Gastrocnemius medialis (tissue), 4 donors: ENCODE measurements at regions not wholly inside any gene's neighbourhood (a gene's known extent, or its start where the extent isn't known, plus 50 kb on each side); places are given as distances from the start of the nearest gene placed in this dataset.

ENCODE experiments used
- ATAC-seq, 2 donors: fragments of 150-250 bp; one replicate each; pipeline ENCODE4 v1.9.1; 2016
- DNase-seq, 2 donors: peaks; one replicate each; pipeline ENCODE4 v3.0.0-alpha.2; 2019
- H3K27ac ChIP-seq, 4 donors: fragments of 200-600 bp; sonication (generic); 1 replicate in 1 of 4; 2 replicates in 3 of 4; pipeline ENCODE4 v1.5.1; 2016 to 2018; ENCODE audit warnings: mild to moderate bottlenecking in 2 of 4, moderate library complexity in 1 of 4
- H3K27me3 ChIP-seq, 3 donors: fragments of 200-600 bp; sonication (generic) in 2 of 3; 1 replicate in 1 of 3; 2 replicates in 2 of 3; pipeline versions ENCODE4 v1.5.1 to v1.6.0; 2016 to 2019; ENCODE audit warnings: mild to moderate bottlenecking in 1 of 3, moderate library complexity in 1 of 3
- H3K36me3 ChIP-seq, 2 donors: fragments of 200-600 bp; sonication (generic) in 1 of 2; one replicate each; pipeline ENCODE4 v1.5.1; 2017 to 2018
- H3K4me1 ChIP-seq, 2 donors: fragments of 200-600 bp; sonication (generic) in 1 of 2; one replicate each; pipeline ENCODE4 v1.5.1; 2016 to 2017; ENCODE audit warnings: mild to moderate bottlenecking in 2 of 2
- H3K4me3 ChIP-seq, 4 donors: fragments of 200-600 bp; sonication (generic) in 3 of 4; 1 replicate in 1 of 4; 2 replicates in 3 of 4; pipeline ENCODE4 v1.5.1; 2016 to 2019; ENCODE audit warnings: mild to moderate bottlenecking in 2 of 4
- H3K9me3 ChIP-seq, 3 donors: fragments of 200-600 bp; sonication (generic) in 2 of 3; 1 replicate in 1 of 3; 2 replicates in 2 of 3; pipeline ENCODE4 v1.5.1; 2016 to 2019
- CTCF ChIP-seq, 5 experiments: fragments of 450-650 bp in 3 of 5; fragments of 200-600 bp in 2 of 5; sonication (generic) in 2 of 5; IDR thresholded peaks in 4 of 5; conservative IDR thresholded peaks in 1 of 5; 1 replicate in 4 of 5; 2 replicates in 1 of 5; pipeline ENCODE4 v1.5.1; 2016 to 2019; ENCODE audit warnings: antibody characterized with exemption in 5 of 5, mild to moderate bottlenecking in 3 of 5, moderate library complexity in 3 of 5
- POLR2A ChIP-seq, 2 donors: fragments of 450-650 bp; IDR thresholded peaks; one replicate each; pipeline ENCODE4 v1.6.1; 2017; ENCODE audit warnings: antibody characterized with exemption in 2 of 2, mild to moderate bottlenecking in 2 of 2, moderate library complexity in 2 of 2
- in situ Hi-C, 4 donors: fragments of 200-750 bp; cut with MboI; loops; one replicate each; pipeline versions ENCODE4 v1.15.0 to v1.8.0; 2017; ENCODE audit warnings: low sequenced_read_pairs in 4 of 4
- intact Hi-C: fragments of 100-400 bp; cut with DNase I; formaldehyde crosslinking; loops from one replicate; pipeline ENCODE4 v1.15.1; 2023; ENCODE audit warnings: low total_unique reads

GRCh38 chrX:5774446-5774845, 454.2 kb downstream of the NLGN4X start:
- no peak for ATAC-seq
- intact Hi-C loops = no loop called here
- H3K27me3 ChIP-seq = no peaks in the 10 kb centered on the region
- in situ Hi-C loops = no loop called here
- no peak for DNase-seq
- H3K9me3 ChIP-seq = no peaks in the 10 kb centered on the region
- no peak overlapping the region for H3K27ac ChIP-seq
- no peaks in the 10 kb centered on the region for H3K36me3 ChIP-seq
- no peak overlapping the region for H3K4me3 ChIP-seq
- TF ChIP-seq POLR2A (IDR thresholded peaks at IDR 0.05) (no peak), CTCF (IDR thresholded peaks at IDR 0.05 in 4 of 5, conservative IDR thresholded peaks at IDR 0.05 in 1 of 5) (no peak)
- H3K4me1 ChIP-seq = no peaks in the 10 kb centered on the region

- Histone ChIP-seq H3K27ac (no peak overlapping the region), H3K27me3 (no peaks in the 10 kb centered on the region), H3K36me3 (no peaks in the 10 kb centered on the region), H3K4me1 (no peaks in the 10 kb centered on the region), H3K9me3 (no peaks in the 10 kb centered on the region), H3K4me3 (no peak overlapping the region)
- ATAC-seq (no peak), DNase-seq (no peak)
- in situ Hi-C loops = no loop called here
- intact Hi-C loops = no loop called here
- TF ChIP-seq CTCF (IDR thresholded peaks at IDR 0.05 in 4 of 5, conservative IDR thresholded peaks at IDR 0.05 in 1 of 5) = no peak
- TF ChIP-seq POLR2A (IDR thresholded peaks at IDR 0.05) = no peak
These were observed 457.2 kb downstream of the NLGN4X start for GRCh38 chrX:5771441-5771840.

- ATAC-seq = no peak
These were observed 472.1 kb downstream of the NLGN4X start for GRCh38 chrX:5756616-5757015.

GRCh38 chrX:5753291-5753690, 475.4 kb downstream of the NLGN4X start:
- Histone ChIP-seq H3K9me3 (no peaks in the 10 kb centered on the region), H3K27ac (no peak overlapping the region), H3K27me3 (no peaks in the 10 kb centered on the region), H3K4me1 (no peaks in the 10 kb centered on the region), H3K4me3 (no peak overlapping the region), H3K36me3 (no peaks in the 10 kb centered on the region)
- no peak for TF ChIP-seq POLR2A (IDR thresholded peaks at IDR 0.05)
- TF ChIP-seq CTCF (IDR thresholded peaks at IDR 0.05 in 4 of 5, conservative IDR thresholded peaks at IDR 0.05 in 1 of 5) = no peak
- in situ Hi-C loops = no loop called here
- ATAC-seq (no peak), DNase-seq (no peak)
- intact Hi-C loops = no loop called here

More at GRCh38 chrX:5756616-5757015, 472.1 kb downstream of the NLGN4X start:
- Histone ChIP-seq H3K36me3 (no peaks in the 10 kb centered on the region), H3K4me3 (no peak overlapping the region), H3K4me1 (no peaks in the 10 kb centered on the region), H3K27me3 (no peaks in the 10 kb centered on the region), H3K9me3 (no peaks in the 10 kb centered on the region), H3K27ac (no peak overlapping the region)
- intact Hi-C loops (no loop called here), in situ Hi-C loops (no loop called here)
- DNase-seq = no peak
- TF ChIP-seq POLR2A (IDR thresholded peaks at IDR 0.05) = no peak

GRCh38 chrX:5752831-5753230, 475.8 kb downstream of the NLGN4X start:
- DNase-seq = no peak
- ATAC-seq = no peak
- no peak overlapping the region for H3K27ac ChIP-seq
- no peak for TF ChIP-seq CTCF (IDR thresholded peaks at IDR 0.05 in 4 of 5, conservative IDR thresholded peaks at IDR 0.05 in 1 of 5)
- no peak for TF ChIP-seq POLR2A (IDR thresholded peaks at IDR 0.05)
- H3K4me3 ChIP-seq = no peak overlapping the region
- intact Hi-C loops = no loop called here
- no peaks in the 10 kb centered on the region for H3K27me3 ChIP-seq
- H3K9me3 ChIP-seq = no peaks in the 10 kb centered on the region
- H3K36me3 ChIP-seq = no peaks in the 10 kb centered on the region
- H3K4me1 ChIP-seq = no peaks in the 10 kb centered on the region
- in situ Hi-C loops = no loop called here
